M059J (cell line): ENCODE measurements at regions not wholly inside any gene's neighbourhood (a gene's known extent, or its start where the extent isn't known, plus 50 kb on each side); places are given as distances from the start of the nearest gene placed in this dataset.
"Not testable (repeated sequence)": the region's sequence is repeated elsewhere in the genome, so short reads cannot be mapped to it uniquely, and the experiment has no call there.

Source experiments
- DNase-seq: peaks from one replicate; pipeline ENCODE4 v3.0.0-alpha.2; 2012; ENCODE audit warnings: low read depth

GRCh38 chr1:199410462-199410861 lies 617.0 kb upstream of the NR5A2 start:
- no peak for DNase-seq

- DNase-seq: no peak
These were observed 616.0 kb upstream of the NR5A2 start for GRCh38 chr1:199411506-199411905.

DNA sequence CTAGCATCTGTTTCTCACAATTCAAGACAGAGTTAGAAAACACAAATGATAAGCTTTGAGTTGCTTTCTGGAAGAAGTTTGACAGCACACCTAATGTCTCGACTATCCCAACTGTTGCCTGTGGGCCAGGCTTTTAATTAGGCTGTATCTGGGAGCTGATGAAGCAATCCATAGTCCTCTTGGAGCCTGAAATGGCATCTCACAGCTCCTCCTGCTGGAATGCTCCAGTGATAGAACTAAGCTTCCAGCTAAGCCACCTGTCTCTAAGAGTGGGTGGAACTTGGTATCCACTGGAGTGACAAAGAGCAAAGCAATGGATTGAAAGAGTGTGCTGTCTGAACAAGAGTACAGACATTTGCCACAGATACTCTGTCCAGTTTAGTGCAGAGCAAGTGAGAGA lies 605.3 kb upstream of the NR5A2 start:
- peak; percentile 73 for DNase-seq

- DNase-seq: no peak
These were observed 579.6 kb upstream of the NR5A2 start for GRCh38 chr1:199447906-199448305.

DNA sequence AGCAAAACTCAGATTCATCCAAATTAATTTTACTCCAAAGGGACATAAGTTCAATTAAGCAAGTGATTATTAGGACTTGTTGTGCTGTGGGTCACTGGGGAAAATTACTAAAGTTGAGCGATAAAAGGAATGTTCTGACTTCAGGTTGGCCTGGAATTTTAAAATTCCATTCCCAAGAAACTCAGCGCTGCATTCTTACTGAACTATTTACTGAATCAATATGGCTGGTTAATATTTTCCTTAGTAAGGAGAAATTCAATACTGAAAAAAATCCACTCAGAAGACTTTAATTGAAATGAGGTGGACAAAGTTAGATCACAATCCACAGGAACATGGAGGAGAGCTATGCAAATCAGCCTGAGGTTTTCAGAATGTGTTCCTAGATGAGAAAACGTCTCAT lies 578.9 kb upstream of the NR5A2 start:
- no peak for DNase-seq

GRCh38 chr1:199449221-199449620 lies 578.3 kb upstream of the NR5A2 start:
- DNase-seq: no peak

DNA sequence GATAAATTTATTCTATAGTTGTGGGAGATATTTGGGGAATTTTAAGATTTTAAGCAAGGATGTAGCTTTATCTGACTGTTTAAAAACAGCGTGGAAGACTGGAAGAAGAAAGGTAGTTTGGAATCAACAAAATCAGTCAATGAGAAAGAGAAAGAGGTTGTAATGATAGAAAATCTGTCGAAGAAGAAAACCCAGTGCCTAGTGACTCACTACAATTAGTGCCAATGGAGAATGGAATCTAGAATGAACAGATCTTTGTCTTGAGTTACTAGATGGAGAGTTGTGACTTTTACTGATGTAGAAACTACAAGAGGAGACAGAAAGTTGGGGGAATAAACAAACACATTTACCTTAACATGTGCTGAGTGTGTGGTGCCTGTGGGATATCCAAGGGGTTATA lies 577.8 kb upstream of the NR5A2 start:
- peak; percentile 14 for DNase-seq

- no peak for DNase-seq
These were observed 574.9 kb upstream of the NR5A2 start for GRCh38 chr1:199452627-199453026.

DNA sequence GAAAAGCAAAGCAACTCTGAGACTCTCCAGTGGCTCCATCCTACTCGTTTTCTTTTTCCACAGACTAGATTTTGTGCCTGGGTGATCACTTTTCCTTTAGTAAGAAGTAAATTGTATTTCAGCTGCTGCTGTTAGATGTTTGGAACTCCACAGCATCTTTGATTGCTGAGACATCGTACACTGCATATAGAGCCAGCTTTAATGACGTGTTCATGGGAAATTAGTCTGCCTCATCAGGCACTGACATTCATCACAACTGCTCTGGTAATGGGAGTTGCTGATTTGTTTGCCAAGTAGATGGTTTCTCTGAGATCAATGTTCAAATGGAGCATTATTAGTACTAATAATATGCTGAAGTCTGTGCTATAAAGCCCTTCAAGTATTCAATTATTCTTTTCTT lies 573.8 kb upstream of the NR5A2 start:
- no peak for DNase-seq

- DNase-seq: peak; percentile 12
These were observed 566.6 kb upstream of the NR5A2 start for GRCh38 chr1:199460933-199461332.

DNA sequence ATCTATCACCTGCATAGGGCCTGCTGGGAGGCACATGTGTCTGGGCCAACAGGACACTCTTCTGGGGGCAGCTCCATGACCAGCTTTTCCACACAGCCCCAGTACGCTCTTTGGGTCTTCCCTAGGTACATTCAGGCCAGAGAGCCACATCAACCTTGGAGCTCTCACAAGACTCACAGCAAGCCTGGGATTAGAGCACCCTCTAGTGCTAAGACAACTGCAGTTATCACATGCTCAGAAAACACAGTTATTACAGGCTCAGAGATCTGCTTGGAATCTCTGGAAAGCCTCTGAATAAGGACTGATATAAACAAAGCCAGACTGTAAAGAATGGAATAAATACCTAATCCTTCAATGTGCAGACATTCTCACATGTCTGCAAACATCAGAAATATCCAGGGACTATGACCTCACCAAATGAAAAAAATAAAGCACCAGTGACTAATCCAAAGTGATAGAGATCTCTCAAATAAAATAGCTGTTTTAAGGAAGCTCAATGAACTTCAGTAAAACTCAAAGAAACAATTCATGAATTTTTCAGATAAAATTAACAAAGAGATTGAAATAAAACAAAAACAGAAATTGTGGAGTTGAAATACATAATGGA lies 563.9 kb upstream of the NR5A2 start:
- peak; percentile 85 for DNase-seq

- no peak for DNase-seq
These were observed 560.5 kb upstream of the NR5A2 start for GRCh38 chr1:199466961-199467360.

- DNase-seq: no peak
These were observed 555.5 kb upstream of the NR5A2 start for GRCh38 chr1:199472018-199472417.

DNA sequence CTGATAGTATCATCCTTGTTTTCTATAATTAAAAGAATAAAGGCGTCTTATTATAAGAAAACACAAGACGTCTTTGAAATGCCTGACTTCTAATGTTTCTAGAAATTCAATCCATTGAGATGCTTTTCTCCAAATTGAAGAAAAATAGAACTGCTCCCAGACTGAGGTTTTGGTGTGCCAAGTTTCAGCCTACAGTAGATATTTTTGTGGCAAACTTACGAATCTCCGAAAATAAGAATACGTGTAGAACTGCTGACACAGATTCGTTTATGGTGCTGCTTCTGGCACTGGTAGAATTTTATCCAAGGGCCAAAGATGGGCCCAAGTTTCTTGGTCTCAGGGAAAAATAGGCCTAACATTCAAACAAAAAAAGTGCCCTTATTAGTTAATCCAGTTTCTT lies 554.5 kb upstream of the NR5A2 start:
- DNase-seq: no peak

DNA sequence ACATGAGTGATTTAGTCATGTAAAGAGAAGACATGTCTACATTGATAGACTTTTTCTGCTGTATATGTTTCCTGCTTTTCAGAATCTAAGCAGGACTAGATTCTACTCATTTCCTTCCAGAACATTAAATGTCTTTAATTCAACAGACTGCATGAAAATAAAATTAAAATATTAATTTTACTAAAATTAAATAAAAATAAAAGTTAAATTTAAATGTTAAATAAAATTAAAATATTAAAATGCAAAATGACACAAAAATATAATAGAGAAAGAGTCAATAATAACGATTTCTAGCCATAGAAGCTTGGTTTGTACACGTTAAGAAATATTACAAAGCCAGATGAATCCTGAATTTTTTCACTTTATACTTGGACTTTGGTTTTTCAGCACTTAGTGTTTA lies 552.8 kb upstream of the NR5A2 start:
- no peak for DNase-seq

DNA sequence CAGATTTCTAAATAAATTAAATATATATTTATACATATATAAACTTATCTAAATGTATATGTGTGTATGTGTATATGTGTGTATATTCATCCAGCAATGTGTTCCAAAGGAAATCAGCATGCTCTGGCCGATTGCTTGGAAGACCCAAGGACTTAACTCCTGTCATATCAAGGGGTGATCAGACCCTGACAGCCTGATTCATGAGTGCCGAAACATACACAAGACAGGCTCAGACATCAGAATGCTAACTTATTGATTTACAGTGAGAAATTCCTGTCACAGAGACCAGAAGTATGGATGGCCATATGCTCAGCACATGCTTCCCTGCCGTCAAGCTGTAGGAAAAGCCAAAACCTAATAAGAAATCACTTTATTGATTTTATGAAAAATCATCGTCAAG lies 545.1 kb upstream of the NR5A2 start:
- no peak for DNase-seq

DNA sequence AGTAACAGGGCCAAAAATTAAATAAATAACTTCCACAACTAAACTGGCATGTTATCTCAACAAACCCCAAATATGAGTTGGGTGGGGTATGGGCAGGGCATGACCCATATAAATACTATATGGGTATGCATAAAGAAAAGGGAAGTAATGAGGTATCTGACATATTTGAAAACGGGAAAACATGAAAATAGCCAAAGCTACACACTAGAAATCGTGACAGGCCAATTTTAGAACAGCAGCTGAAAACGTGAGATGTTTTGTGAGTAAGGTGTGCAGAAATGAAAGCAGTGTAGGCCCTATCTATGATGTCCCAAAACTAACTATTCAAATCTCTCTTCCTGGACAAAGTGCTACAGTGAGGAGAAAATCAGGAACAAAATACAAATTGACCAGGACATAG lies 537.9 kb upstream of the NR5A2 start:
- DNase-seq: no peak

GRCh38 chr1:199490769-199491527 lies 536.6 kb upstream of the NR5A2 start:
- DNase-seq: peak; percentile 94

GRCh38 chr1:199495432-199495831 lies 532.1 kb upstream of the NR5A2 start:
- DNase-seq: no peak

DNA sequence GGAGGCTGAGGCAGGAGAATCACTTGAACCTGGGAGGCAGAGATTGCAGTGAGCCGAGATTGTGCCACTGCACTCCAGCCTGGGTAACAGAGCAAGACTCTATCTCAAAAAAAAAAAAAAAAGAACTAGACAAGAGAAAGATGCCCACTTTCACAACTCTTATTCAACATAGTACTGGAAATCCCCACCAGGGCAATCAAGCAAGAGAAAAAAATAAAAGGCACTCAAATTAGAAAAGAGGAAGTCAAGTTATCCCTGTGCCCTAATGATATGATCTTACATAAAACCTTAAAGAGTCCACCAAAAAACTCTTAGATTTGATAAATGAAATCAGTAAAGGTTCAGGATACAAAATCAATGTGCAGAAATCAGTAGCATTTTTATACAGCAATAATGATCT lies 528.7 kb upstream of the NR5A2 start:
- not testable (repeated sequence) for DNase-seq

GRCh38 chr1:199508072-199508471 lies 519.4 kb upstream of the NR5A2 start:
- no peak for DNase-seq

DNA sequence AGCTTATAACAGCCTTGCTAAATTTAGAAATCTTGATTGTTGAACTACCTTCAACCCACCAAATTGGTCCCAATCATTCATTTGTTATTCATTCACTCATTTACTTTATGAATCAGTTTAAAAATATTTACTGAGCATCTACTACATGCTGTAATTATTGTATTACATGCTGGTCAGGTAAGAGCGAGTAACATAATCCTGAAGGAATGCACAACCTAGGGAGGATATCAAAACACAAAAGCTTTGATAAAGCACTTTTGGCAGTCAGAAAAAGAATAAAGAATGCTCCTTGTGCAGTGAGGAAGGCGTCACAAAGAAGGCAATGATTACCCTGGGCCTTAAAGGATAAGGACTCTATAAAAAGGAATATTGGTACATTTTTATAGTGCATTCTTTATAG lies 518.9 kb upstream of the NR5A2 start:
- no peak for DNase-seq

DNA sequence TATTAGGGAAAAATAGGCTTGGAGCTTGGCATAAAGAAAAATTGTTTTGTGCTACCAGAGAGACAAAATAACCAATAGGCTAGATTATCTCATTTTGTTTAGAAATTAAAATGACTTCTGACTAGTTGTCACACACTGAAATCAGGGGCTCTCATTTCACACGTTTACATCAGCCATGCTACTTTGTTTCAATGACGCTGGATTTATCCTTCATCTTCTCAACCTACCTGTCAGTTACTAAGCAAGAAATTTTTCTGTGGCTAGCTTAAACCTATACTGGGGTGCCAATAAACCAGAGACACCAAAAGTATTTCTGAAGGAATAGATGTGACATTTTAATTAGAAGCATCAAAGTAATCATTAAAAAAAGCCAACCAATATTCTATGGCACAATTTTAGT lies 518.1 kb upstream of the NR5A2 start:
- no peak for DNase-seq

- DNase-seq: no peak
These were observed 517.2 kb upstream of the NR5A2 start for GRCh38 chr1:199510314-199510713.
